H1 (cell line): ENCODE measurements at regions not wholly inside any gene's neighbourhood (a gene's known extent, or its start where the extent isn't known, plus 50 kb on each side); places are given as distances from the start of the nearest gene placed in this dataset.

Source experiments
- CBX5 ChIP-seq: fragments of 300-800, 300-1000 bp; sonication (generic); IDR thresholded peaks from 2 replicates; pipeline ENCODE4 v1.7.1; 2016; ENCODE audit warnings: antibody characterized with exemption, low read length, low read depth
- CTCF ChIP-seq, 3 experiments: IDR thresholded peaks; 1 replicate in 2 of 3; 2 replicates in 1 of 3; pipeline versions ENCODE4 v1.5.1 to v1.6.1; 2011; ENCODE audit warnings: low read length in 3 of 3, mild to moderate bottlenecking in 3 of 3, inconsistent platforms in 2 of 3, low read depth in 1 of 3, moderate library complexity in 1 of 3; ENCODE audit not compliant: insufficient read depth in 1 of 3; ENCODE audit errors: control extremely low read depth in 1 of 3
- EP300 ChIP-seq, 2 experiments: IDR thresholded peaks; 1 replicate in 1 of 2; 2 replicates in 1 of 2; pipeline ENCODE4 v1.6.1; 2011 to 2012; ENCODE audit warnings: low read depth in 2 of 2, low read length in 2 of 2, mild to moderate bottlenecking in 2 of 2, borderline replicate concordance in 1 of 2, inconsistent platforms in 1 of 2, moderate library complexity in 1 of 2
- RAD21 ChIP-seq, 2 experiments: IDR thresholded peaks in 1 of 2; conservative IDR thresholded peaks in 1 of 2; 2 replicates each; pipeline ENCODE4 v1.6.1; 2011; ENCODE audit warnings: low read depth in 2 of 2, low read length in 2 of 2, improper control_type of control experiment in 1 of 2, inconsistent platforms in 1 of 2, mild to moderate bottlenecking in 1 of 2, moderate library complexity in 1 of 2
- RFX5 ChIP-seq: IDR thresholded peaks from 2 replicates; pipeline ENCODE4 v1.6.1; 2011; ENCODE audit warnings: low read depth, low read length, improper control_type of control experiment, borderline replicate concordance
- TAF1 ChIP-seq: IDR thresholded peaks from 2 replicates; pipeline ENCODE4 v1.6.1; 2011; ENCODE audit warnings: mild to moderate bottlenecking, low read depth, low read length
- YY1 ChIP-seq: IDR thresholded peaks from 2 replicates; pipeline ENCODE4 v1.6.1; 2011; ENCODE audit warnings: low read depth, mild to moderate bottlenecking, low read length

DNA sequence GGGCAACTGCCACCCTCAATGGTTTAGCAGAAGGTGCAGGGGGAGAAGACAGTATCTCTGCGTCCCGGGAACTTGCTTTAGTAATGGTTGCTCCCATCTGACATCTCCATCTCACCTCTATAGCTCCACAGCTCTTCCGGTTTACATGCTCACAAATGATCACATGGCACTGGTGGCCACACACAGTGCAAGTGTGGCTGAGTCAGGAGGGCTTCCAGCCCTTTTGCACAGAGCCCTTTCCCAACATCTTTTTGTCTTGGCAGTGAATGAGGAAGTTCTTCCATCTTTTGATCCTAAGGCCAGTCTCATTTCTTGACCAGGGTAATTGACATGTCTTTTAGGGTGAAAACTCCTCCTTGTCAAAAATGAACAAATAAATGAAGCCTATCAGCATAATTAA lies 347.7 kb downstream of the LPIN1 start:
- TF ChIP-seq RAD21 (IDR thresholded peaks at IDR 0.05 in 1 of 2, conservative IDR thresholded peaks at IDR 0.05 in 1 of 2; ENCODE audit: low read depth in 2 of 2, low read length in 2 of 2), result no peak
- TF ChIP-seq YY1, result no peak
- no peak for TF ChIP-seq RFX5
- no peak for TF ChIP-seq EP300 (IDR thresholded peaks at IDR 0.05; ENCODE audit: borderline replicate concordance in 1 of 2, low read depth in 2 of 2, low read length in 2 of 2)
- no peak for TF ChIP-seq TAF1
- TF ChIP-seq CBX5, result no peak
- no peak for TF ChIP-seq CTCF (IDR thresholded peaks at IDR 0.05; ENCODE audit: control extremely low read depth in 1 of 3, insufficient read depth in 1 of 3, low read depth in 1 of 3, low read length in 3 of 3)
